Muscle of leg (tissue), 3 donors: ENCODE measurements at regions not wholly inside any gene's neighbourhood (a gene's known extent, or its start where the extent isn't known, plus 50 kb on each side); places are given as distances from the start of the nearest gene placed in this dataset.
A peak's percentile ranks its signal among the peaks of the same experiment; 100 is the strongest.

Experiments used
- DNase-seq: peaks from one replicate; pipeline ENCODE4 v3.0.0; 2013
- H3K27ac ChIP-seq: one replicate; pipeline ENCODE4 v1.5.1; 2013; ENCODE audit warnings: mild to moderate bottlenecking, low read length, control low read depth
- H3K27me3 ChIP-seq: one replicate; pipeline ENCODE4 v1.6.1; 2013; ENCODE audit warnings: low read length; ENCODE audit not compliant: control insufficient read depth, insufficient read depth
- H3K36me3 ChIP-seq: one replicate; pipeline ENCODE4 v1.6.1; 2013; ENCODE audit warnings: low read length; ENCODE audit not compliant: control insufficient read depth, insufficient read depth
- H3K4me1 ChIP-seq: one replicate; pipeline ENCODE4 v1.6.1; 2013; ENCODE audit warnings: low read length; ENCODE audit not compliant: control insufficient read depth, insufficient read depth
- H3K4me3 ChIP-seq: one replicate; pipeline ENCODE4 v1.5.1; 2013; ENCODE audit warnings: low read length, control low read depth
- H3K9me3 ChIP-seq: replicated peaks from 2 replicates; pipeline ENCODE4 v1.6.1; 2013; ENCODE audit warnings: low read depth, low read length; ENCODE audit not compliant: control insufficient read depth
- WGBS: methylation state at CpG from one replicate; pipeline ENCODE4 v1.1.5; 2013; ENCODE audit warnings: missing lambda C conversion rate; ENCODE audit not compliant: insufficient coverage; 5-methylcytosine and 5-hydroxymethylcytosine counted together

DNA sequence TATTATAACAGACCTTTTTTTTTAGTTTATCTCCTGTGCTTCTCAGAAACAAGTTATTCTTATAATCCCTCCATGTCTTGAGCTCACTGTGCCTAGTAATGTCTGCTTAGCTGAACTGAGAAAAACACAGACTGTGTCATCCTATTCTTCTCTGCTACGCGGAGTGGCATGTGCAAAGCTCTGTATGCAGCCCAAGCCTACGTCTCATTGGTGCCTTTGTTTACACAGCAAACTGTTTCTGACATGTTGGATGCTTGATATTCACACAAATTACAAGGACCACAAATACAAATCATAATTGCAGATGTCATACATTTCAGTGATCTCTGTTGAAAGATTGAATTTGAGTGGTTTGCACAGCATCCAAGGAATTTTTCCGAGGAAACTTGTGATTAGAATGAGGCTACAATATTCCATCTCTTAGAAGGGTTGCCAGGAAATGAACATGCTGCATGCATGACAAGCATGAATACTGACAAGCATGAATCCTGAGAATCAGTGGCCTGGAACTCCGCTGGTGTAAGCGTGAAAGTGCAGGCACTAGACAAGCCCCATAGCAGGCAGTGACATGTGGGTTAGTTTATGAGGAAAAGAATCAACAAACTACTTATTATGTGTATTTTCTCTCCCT, 128.4 kb upstream of the SGK1 start:
- no peak overlapping the region for H3K27ac ChIP-seq
- H3K4me1 ChIP-seq, result peaks cover 11% of the 10 kb centered on the region
- 59% methylated on average over 4 of the region's 6 CpGs for WGBS
- DNase-seq, result peak; percentile 64
- H3K36me3 ChIP-seq, result no peaks in the 10 kb centered on the region
- H3K4me3 ChIP-seq, result no peak overlapping the region
- no peaks in the 10 kb centered on the region for H3K27me3 ChIP-seq
- no peaks in the 10 kb centered on the region for H3K9me3 ChIP-seq

DNA sequence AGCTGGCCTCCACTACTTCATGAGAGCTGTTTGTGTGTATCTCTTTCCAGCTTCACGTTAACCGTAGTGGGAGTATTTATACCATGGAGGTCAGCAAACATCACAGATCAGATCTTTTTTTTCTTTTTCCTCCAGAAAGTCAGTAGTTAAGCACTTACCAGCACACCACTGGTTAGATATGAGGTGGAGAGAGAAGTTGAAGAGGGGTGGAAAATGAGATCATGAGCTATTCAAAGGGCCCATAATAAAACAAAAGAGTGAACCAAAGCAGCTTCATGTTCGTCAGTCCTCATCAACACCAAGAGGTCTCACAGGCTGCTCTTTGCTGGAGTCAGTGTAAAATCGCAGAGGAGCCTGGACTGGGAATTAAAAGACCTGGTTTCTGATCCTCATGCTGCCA, 125.1 kb upstream of the SGK1 start:
- Histone ChIP-seq H3K27me3 (no peaks in the 10 kb centered on the region), H3K4me1 (peaks cover 2% of the 10 kb centered on the region), H3K9me3 (no peaks in the 10 kb centered on the region), H3K27ac (no peak overlapping the region), H3K36me3 (no peaks in the 10 kb centered on the region), H3K4me3 (no peak overlapping the region)
- no peak for DNase-seq
- WGBS, result 100% methylated on average over 1 of the region's 4 CpGs

DNA sequence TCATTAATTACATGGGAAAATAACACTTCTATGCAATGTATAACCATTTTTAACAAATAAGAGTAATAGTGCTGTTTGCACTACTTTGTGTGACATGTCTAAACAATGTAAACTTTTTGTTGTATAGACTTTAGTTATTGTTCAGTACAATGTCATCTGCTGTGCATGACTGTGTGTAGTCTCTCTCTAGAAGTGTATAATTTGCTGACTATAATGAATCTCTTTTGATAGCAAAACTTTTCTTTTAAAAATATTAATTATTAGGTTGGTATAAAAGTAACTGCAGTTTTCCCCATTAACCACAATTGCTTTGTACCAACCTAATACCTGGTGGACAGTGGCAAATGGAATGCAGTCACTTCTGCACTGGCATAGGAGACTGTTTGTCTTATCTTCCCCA, 124.2 kb upstream of the SGK1 start:
- Histone ChIP-seq H3K4me3 (no peak overlapping the region), H3K27me3 (no peaks in the 10 kb centered on the region), H3K36me3 (no peaks in the 10 kb centered on the region), H3K4me1 (peaks cover 2% of the 10 kb centered on the region), H3K9me3 (no peaks in the 10 kb centered on the region), H3K27ac (no peak overlapping the region)
- no peak for DNase-seq

DNA sequence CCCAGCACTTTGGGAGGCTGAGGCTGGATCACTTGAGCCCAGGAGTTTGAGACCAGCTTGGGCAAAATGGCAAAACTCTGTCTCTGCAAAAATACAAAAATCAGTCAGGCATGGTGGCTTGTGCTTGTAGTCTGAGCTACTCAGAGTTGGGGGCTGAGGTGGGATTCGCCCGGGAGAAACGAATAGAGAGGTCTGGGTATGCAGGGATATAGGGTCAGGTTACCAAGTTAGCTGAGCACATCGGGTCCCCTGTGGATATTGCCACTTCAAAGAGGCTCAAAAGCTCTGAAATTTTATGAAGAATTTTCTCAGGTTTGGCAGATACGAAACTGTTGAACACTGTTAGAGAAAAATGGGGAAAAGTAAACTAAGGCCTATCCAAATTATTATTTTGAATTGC, 120.9 kb upstream of the SGK1 start:
- no peak for DNase-seq
- WGBS, result 52% methylated on average over 4 of the region's 5 CpGs
- Histone ChIP-seq H3K4me1 (no peaks in the 10 kb centered on the region), H3K27me3 (no peaks in the 10 kb centered on the region), H3K9me3 (no peaks in the 10 kb centered on the region), H3K36me3 (no peaks in the 10 kb centered on the region), H3K4me3 (no peak overlapping the region), H3K27ac (no peak overlapping the region)

DNA sequence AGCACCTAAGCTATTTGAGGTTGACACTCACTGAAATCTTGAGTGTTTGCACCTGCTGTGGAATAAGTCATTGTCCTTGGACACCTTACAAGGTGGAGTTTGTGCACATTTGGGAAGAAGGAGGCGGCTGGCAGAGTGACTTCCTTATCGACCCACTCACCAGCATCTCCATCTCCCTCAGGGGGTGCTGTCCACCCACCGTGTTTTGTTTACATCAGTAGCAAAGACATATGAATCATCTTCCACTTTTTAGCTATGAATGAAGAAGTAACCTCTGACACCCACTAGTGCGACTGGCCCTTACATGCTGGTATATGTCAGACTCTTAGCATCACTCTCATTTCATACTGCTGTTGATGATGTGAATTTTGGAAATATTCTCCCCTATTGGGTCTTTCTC, 119.5 kb upstream of the SGK1 start:
- no peaks in the 10 kb centered on the region for H3K36me3 ChIP-seq
- no peaks in the 10 kb centered on the region for H3K4me1 ChIP-seq
- H3K9me3 ChIP-seq, result no peaks in the 10 kb centered on the region
- H3K27ac ChIP-seq, result no peak overlapping the region
- DNase-seq, result no peak
- H3K4me3 ChIP-seq, result no peak overlapping the region
- no peaks in the 10 kb centered on the region for H3K27me3 ChIP-seq
- 83% methylated on average over 1 of the region's 4 CpGs for WGBS

DNA sequence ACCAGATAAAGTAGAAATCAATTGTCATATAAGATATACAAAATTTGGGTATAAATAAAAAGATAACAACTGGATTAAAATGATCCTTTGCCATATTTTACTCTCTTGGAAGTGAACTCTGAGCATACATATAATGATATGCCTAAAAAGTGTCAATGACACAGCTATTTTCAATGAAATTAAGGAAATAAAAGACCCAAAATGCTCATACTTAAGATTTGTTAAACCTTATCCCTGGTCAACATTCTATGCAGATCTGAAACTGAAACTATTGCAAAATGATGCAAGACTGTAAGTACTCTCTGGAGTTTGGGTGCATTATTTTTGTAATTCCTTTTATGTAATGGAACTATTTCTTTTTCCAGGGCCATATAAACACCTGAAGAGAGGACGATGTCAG, 119.0 kb upstream of the SGK1 start:
- Histone ChIP-seq H3K4me3 (no peak overlapping the region), H3K36me3 (no peaks in the 10 kb centered on the region), H3K9me3 (no peaks in the 10 kb centered on the region), H3K4me1 (no peaks in the 10 kb centered on the region), H3K27me3 (no peaks in the 10 kb centered on the region), H3K27ac (no peak overlapping the region)
- no CpG with 5 or more reads among the region's 1 CpG for WGBS
- no peak for DNase-seq

DNA sequence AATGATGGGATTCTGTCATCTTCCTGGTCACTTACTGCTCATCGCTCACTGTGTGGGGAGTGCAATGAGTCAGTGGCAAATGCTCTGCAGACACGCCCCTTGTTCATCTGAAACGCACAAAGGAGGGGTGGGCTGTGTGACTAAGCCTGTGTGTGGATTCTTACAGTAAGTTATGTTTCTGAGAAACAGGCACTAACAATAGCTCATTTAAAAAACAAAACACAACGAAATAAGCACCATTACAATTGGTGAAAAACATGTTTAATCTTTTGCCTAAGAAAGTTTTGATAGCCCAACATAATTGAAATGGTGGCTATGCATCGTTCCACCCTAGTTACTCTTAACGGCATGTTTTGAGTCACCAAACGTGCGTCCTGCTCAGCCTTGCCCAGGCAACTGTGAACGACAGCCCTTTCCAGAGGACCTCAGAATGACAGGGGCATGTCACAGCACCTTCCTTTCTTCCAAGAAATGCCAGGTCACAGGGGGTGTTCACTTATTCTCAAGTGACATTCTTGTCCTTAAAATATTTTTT, 118.4 kb upstream of the SGK1 start:
- DNase-seq, result peak; percentile 59
- Histone ChIP-seq H3K27me3 (no peaks in the 10 kb centered on the region), H3K27ac (no peak overlapping the region), H3K9me3 (no peaks in the 10 kb centered on the region), H3K4me1 (no peaks in the 10 kb centered on the region), H3K36me3 (no peaks in the 10 kb centered on the region), H3K4me3 (no peak overlapping the region)
- WGBS, result 73% methylated on average over 6 of the region's 9 CpGs

DNA sequence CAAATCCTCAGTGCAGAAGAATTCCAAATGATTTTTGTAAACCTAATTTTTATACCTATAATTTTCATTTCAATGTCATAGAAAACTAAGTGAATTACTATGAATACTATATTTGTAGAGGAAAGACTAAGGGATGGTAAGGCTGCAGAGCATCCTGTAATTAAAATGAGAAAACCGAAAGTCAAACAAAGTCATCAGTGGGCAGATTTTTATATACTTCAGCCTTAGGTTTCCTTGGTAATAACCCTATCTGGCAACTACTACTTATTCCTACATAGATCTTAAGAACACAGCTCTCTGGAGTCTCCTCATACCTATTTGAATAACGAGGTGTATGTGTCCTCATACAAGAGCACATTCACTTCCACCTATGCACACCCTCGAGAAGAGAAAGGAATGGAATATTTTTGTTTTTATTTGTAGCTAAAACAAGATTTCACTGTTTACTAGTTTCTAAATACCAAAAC, 117.9 kb upstream of the SGK1 start:
- no peaks in the 10 kb centered on the region for H3K9me3 ChIP-seq
- no peaks in the 10 kb centered on the region for H3K27me3 ChIP-seq
- WGBS, result no CpG with 5 or more reads among the region's 3 CpGs
- no peaks in the 10 kb centered on the region for H3K36me3 ChIP-seq
- no peak overlapping the region for H3K4me3 ChIP-seq
- H3K27ac ChIP-seq, result no peak overlapping the region
- DNase-seq, result no peak
- H3K4me1 ChIP-seq, result no peaks in the 10 kb centered on the region

DNA sequence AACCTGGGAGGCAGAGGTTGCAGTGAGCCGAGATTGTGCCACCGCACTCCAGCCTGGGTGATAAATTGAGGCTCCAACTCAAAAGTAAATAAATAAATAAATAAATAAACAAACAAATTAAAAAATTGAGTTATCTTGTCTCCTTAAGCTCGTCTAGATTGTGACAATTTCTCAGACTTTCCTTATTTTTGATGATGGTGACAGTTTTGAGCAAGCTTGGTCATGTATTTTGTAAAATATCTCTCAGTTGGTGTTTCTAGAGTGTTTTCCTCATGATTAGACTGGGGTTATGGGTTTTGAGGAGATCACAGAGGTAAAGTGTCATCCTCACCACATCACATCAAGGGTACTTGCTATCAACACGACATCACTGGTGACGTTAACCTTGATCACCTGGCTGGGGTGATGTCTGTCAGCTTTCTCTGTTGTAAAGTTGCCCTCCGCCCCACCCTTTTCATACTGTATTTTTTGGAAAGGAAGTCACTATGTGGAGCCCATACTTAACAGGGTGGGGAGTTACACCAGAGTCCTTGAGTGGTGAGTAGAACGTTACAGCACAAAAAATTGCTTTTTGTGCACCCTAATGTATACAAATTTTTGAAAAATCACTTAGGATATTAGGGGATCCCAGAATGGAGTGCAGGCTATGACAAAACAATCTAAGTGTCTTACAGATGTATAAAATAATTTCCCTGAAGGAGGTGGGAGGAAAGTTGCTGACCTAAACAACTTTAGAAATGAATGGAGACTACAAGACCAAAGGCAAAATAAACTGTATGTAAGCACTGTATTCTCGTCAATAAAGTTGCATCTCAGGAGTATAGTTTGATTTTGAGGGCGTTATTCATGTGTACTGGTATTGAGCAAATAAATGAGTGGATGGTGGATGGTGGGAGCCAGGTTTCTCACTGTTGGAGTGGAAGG, 116.4 kb upstream of the SGK1 start:
- Histone ChIP-seq H3K4me1 (no peaks in the 10 kb centered on the region), H3K27ac (no peak overlapping the region), H3K9me3 (no peaks in the 10 kb centered on the region), H3K4me3 (no peak overlapping the region), H3K36me3 (no peaks in the 10 kb centered on the region), H3K27me3 (no peaks in the 10 kb centered on the region)
- WGBS, result 83% methylated on average over 2 of the region's 9 CpGs
- DNase-seq, result no peak

DNA sequence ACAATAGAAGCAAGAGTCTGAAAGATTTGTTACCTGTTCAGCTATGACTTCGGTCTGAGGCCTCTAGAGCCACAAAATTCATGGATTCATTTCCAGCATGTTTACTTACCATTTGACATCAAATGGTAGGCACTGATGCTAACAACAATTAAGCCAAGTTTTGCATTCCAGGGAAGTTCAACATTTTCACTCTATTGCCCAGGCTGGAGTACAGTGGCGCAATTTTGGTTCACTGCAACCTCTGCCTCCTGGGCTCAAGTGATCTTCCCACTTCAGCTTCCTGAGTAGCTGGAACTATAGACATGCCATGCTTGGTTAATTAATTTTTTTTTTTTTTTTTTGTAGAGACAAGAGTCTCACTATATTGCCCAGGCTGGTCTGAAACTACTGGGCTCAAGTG, 114.1 kb upstream of the SGK1 start:
- H3K27ac ChIP-seq, result no peak overlapping the region
- H3K4me1 ChIP-seq, result no peaks in the 10 kb centered on the region
- no peaks in the 10 kb centered on the region for H3K36me3 ChIP-seq
- H3K27me3 ChIP-seq, result no peaks in the 10 kb centered on the region
- DNase-seq, result no peak
- no peak overlapping the region for H3K4me3 ChIP-seq
- H3K9me3 ChIP-seq, result no peaks in the 10 kb centered on the region
- no CpG with 5 or more reads among the region's 2 CpGs for WGBS
